ENCODE measurements at regions not wholly inside any gene's neighbourhood (a gene's known extent, or its start where the extent isn't known, plus 50 kb on each side); places are given as distances from the start of the nearest gene placed in this dataset.

GRCh38 chr14:22500954-22501726 lies 87.9 kb downstream of the DAD1 start:
- TF ChIP-seq CTCF (IDR thresholded peaks at IDR 0.05; ENCODE audit: low read depth, low read length): no peak
- DNase-seq (ENCODE audit: extremely low read depth, low read depth): no peak

- no peak for TF ChIP-seq CTCF (IDR thresholded peaks at IDR 0.05; ENCODE audit: low read depth, low read length)
- no peak for DNase-seq (ENCODE audit: extremely low read depth, low read depth)
These were observed 88.5 kb downstream of the DAD1 start for GRCh38 chr14:22500525-22500924.

- DNase-seq (ENCODE audit: extremely low read depth, low read depth): no peak
- TF ChIP-seq CTCF (IDR thresholded peaks at IDR 0.05; ENCODE audit: low read depth, low read length): no peak
These were observed 91.3 kb downstream of the DAD1 start for GRCh38 chr14:22497671-22498093.

- DNase-seq (ENCODE audit: extremely low read depth, low read depth): no peak
- TF ChIP-seq CTCF (IDR thresholded peaks at IDR 0.05; ENCODE audit: low read depth, low read length): no peak
These were observed 91.9 kb downstream of the DAD1 start for GRCh38 chr14:22497144-22497423.

- DNase-seq (ENCODE audit: extremely low read depth, low read depth): no peak
- TF ChIP-seq CTCF (IDR thresholded peaks at IDR 0.05; ENCODE audit: low read depth, low read length): no peak
These were observed 94.4 kb downstream of the DAD1 start for GRCh38 chr14:22494486-22495135.

- DNase-seq (ENCODE audit: extremely low read depth, low read depth): no peak
- no peak for TF ChIP-seq CTCF (IDR thresholded peaks at IDR 0.05; ENCODE audit: low read depth, low read length)
These were observed 95.3 kb downstream of the DAD1 start for GRCh38 chr14:22493753-22494152.

Data from AG09319 (cell line).